ENCODE measurements at regions not wholly inside any gene's neighbourhood (a gene's known extent, or its start where the extent isn't known, plus 50 kb on each side); places are given as distances from the start of the nearest gene placed in this dataset.

GRCh38 chr5:26563979-26564378 lies 474.4 kb downstream of the CDH9 start:
- Histone ChIP-seq H3K4me3 (ENCODE audit: low read length in 2 of 2) (no peak overlapping the region), H3K27me3 (ENCODE audit: control insufficient read depth in 1 of 2, insufficient read depth in 2 of 2, low read length in 2 of 2) (no peaks in the 10 kb centered on the region), H3K9me3 (ENCODE audit: control insufficient read depth in 2 of 2, low read length in 2 of 2) (peaks cover 0 to 6% of the 10 kb centered on the region in 2 donors), H3K4me1 (ENCODE audit: control insufficient read depth, insufficient read depth, low read length) (no peaks in the 10 kb centered on the region), H3K9ac (ENCODE audit: low read length in 2 of 2) (no peak overlapping the region), H3K36me3 (ENCODE audit: control insufficient read depth in 2 of 2, insufficient read depth in 2 of 2, low read length in 2 of 2) (no peaks in the 10 kb centered on the region), H3K27ac (ENCODE audit: low read length) (no peak overlapping the region)

GRCh38 chr5:26553079-26553478 lies 485.3 kb downstream of the CDH9 start:
- Histone ChIP-seq H3K36me3 (ENCODE audit: control insufficient read depth in 2 of 2, insufficient read depth in 2 of 2, low read length in 2 of 2) (no peaks in the 10 kb centered on the region), H3K27me3 (ENCODE audit: control insufficient read depth in 1 of 2, insufficient read depth in 2 of 2, low read length in 2 of 2) (no peaks in the 10 kb centered on the region), H3K4me3 (ENCODE audit: low read length in 2 of 2) (no peak overlapping the region), H3K9ac (ENCODE audit: low read length in 2 of 2) (no peak overlapping the region), H3K9me3 (ENCODE audit: control insufficient read depth in 2 of 2, low read length in 2 of 2) (no peaks in the 10 kb centered on the region), H3K27ac (ENCODE audit: low read length) (no peak overlapping the region), H3K4me1 (ENCODE audit: control insufficient read depth, insufficient read depth, low read length) (no peaks in the 10 kb centered on the region)

GRCh38 chr5:26543987-26544386 lies 494.4 kb downstream of the CDH9 start:
- Histone ChIP-seq H3K4me3 (ENCODE audit: low read length in 2 of 2) (no peak overlapping the region), H3K27ac (ENCODE audit: low read length) (no peak overlapping the region), H3K9ac (ENCODE audit: low read length in 2 of 2) (no peak overlapping the region), H3K9me3 (ENCODE audit: control insufficient read depth in 2 of 2, low read length in 2 of 2) (peaks cover 0 to 3% of the 10 kb centered on the region in 2 donors), H3K4me1 (ENCODE audit: control insufficient read depth, insufficient read depth, low read length) (no peaks in the 10 kb centered on the region), H3K27me3 (ENCODE audit: control insufficient read depth in 1 of 2, insufficient read depth in 2 of 2, low read length in 2 of 2) (no peaks in the 10 kb centered on the region), H3K36me3 (ENCODE audit: control insufficient read depth in 2 of 2, insufficient read depth in 2 of 2, low read length in 2 of 2) (no peaks in the 10 kb centered on the region)

GRCh38 chr5:26538226-26538625 lies 500.2 kb downstream of the CDH9 start:
- Histone ChIP-seq H3K27ac (ENCODE audit: low read length) (no peak overlapping the region), H3K27me3 (ENCODE audit: control insufficient read depth in 1 of 2, insufficient read depth in 2 of 2, low read length in 2 of 2) (no peaks in the 10 kb centered on the region), H3K9me3 (ENCODE audit: control insufficient read depth in 2 of 2, low read length in 2 of 2) (peaks cover 0 to 3% of the 10 kb centered on the region in 2 donors), H3K4me3 (ENCODE audit: low read length in 2 of 2) (no peak overlapping the region), H3K9ac (ENCODE audit: low read length in 2 of 2) (no peak overlapping the region), H3K4me1 (ENCODE audit: control insufficient read depth, insufficient read depth, low read length) (no peaks in the 10 kb centered on the region), H3K36me3 (ENCODE audit: control insufficient read depth in 2 of 2, insufficient read depth in 2 of 2, low read length in 2 of 2) (no peaks in the 10 kb centered on the region)

- Histone ChIP-seq H3K27me3 (ENCODE audit: control insufficient read depth in 1 of 2, insufficient read depth in 2 of 2, low read length in 2 of 2) (no peaks in the 10 kb centered on the region), H3K36me3 (ENCODE audit: control insufficient read depth in 2 of 2, insufficient read depth in 2 of 2, low read length in 2 of 2) (no peaks in the 10 kb centered on the region), H3K4me1 (ENCODE audit: control insufficient read depth, insufficient read depth, low read length) (no peaks in the 10 kb centered on the region), H3K4me3 (ENCODE audit: low read length in 2 of 2) (no peak overlapping the region), H3K27ac (ENCODE audit: low read length) (no peak overlapping the region), H3K9me3 (ENCODE audit: control insufficient read depth in 2 of 2, low read length in 2 of 2) (no peaks in the 10 kb centered on the region), H3K9ac (ENCODE audit: low read length in 2 of 2) (no peak overlapping the region)
Measured at GRCh38 chr5:26535215-26535614, 503.2 kb downstream of the CDH9 start.

- H3K9ac ChIP-seq (ENCODE audit: low read length in 2 of 2): no peak overlapping the region
- no peaks in the 10 kb centered on the region for H3K36me3 ChIP-seq (ENCODE audit: control insufficient read depth in 2 of 2, insufficient read depth in 2 of 2, low read length in 2 of 2)
- no peaks in the 10 kb centered on the region for H3K27me3 ChIP-seq (ENCODE audit: control insufficient read depth in 1 of 2, insufficient read depth in 2 of 2, low read length in 2 of 2)
- H3K4me1 ChIP-seq (ENCODE audit: control insufficient read depth, insufficient read depth, low read length): no peaks in the 10 kb centered on the region
- H3K9me3 ChIP-seq (ENCODE audit: control insufficient read depth in 2 of 2, low read length in 2 of 2): no peaks in the 10 kb centered on the region
- no peak overlapping the region for H3K27ac ChIP-seq (ENCODE audit: low read length)
- no peak overlapping the region for H3K4me3 ChIP-seq (ENCODE audit: low read length in 2 of 2)
Measured at GRCh38 chr5:26530305-26530704, 508.1 kb downstream of the CDH9 start.

- Histone ChIP-seq H3K27me3 (ENCODE audit: control insufficient read depth in 1 of 2, insufficient read depth in 2 of 2, low read length in 2 of 2) (no peaks in the 10 kb centered on the region), H3K4me3 (ENCODE audit: low read length in 2 of 2) (no peak overlapping the region), H3K9me3 (ENCODE audit: control insufficient read depth in 2 of 2, low read length in 2 of 2) (no peaks in the 10 kb centered on the region), H3K4me1 (ENCODE audit: control insufficient read depth, insufficient read depth, low read length) (no peaks in the 10 kb centered on the region), H3K9ac (ENCODE audit: low read length in 2 of 2) (no peak overlapping the region), H3K27ac (ENCODE audit: low read length) (no peak overlapping the region), H3K36me3 (ENCODE audit: control insufficient read depth in 2 of 2, insufficient read depth in 2 of 2, low read length in 2 of 2) (no peaks in the 10 kb centered on the region)
Measured at GRCh38 chr5:26519245-26519644, 519.1 kb downstream of the CDH9 start.

- Histone ChIP-seq H3K4me3 (ENCODE audit: low read length in 2 of 2) (no peak overlapping the region), H3K9ac (ENCODE audit: low read length in 2 of 2) (no peak overlapping the region), H3K4me1 (ENCODE audit: control insufficient read depth, insufficient read depth, low read length) (no peaks in the 10 kb centered on the region), H3K27me3 (ENCODE audit: control insufficient read depth in 1 of 2, insufficient read depth in 2 of 2, low read length in 2 of 2) (no peaks in the 10 kb centered on the region), H3K36me3 (ENCODE audit: control insufficient read depth in 2 of 2, insufficient read depth in 2 of 2, low read length in 2 of 2) (no peaks in the 10 kb centered on the region), H3K9me3 (ENCODE audit: control insufficient read depth in 2 of 2, low read length in 2 of 2) (no peaks in the 10 kb centered on the region), H3K27ac (ENCODE audit: low read length) (no peak overlapping the region)
Measured at GRCh38 chr5:26518065-26518464, 520.3 kb downstream of the CDH9 start.

- no peak overlapping the region for H3K9ac ChIP-seq (ENCODE audit: low read length in 2 of 2)
Measured at GRCh38 chr5:26498972-26499371, 539.4 kb downstream of the CDH9 start.

GRCh38 chr5:26495437-26495836 lies 542.9 kb downstream of the CDH9 start:
- Histone ChIP-seq H3K4me3 (ENCODE audit: low read length in 2 of 2) (no peak overlapping the region), H3K9me3 (ENCODE audit: control insufficient read depth in 2 of 2, low read length in 2 of 2) (peaks cover 0 to 5% of the 10 kb centered on the region in 2 donors), H3K9ac (ENCODE audit: low read length in 2 of 2) (no peak overlapping the region), H3K36me3 (ENCODE audit: control insufficient read depth in 2 of 2, insufficient read depth in 2 of 2, low read length in 2 of 2) (no peaks in the 10 kb centered on the region), H3K27me3 (ENCODE audit: control insufficient read depth in 1 of 2, insufficient read depth in 2 of 2, low read length in 2 of 2) (no peaks in the 10 kb centered on the region), H3K4me1 (ENCODE audit: control insufficient read depth, insufficient read depth, low read length) (no peaks in the 10 kb centered on the region), H3K27ac (ENCODE audit: low read length) (no peak overlapping the region)

More at GRCh38 chr5:26498972-26499371, 539.4 kb downstream of the CDH9 start:
- Histone ChIP-seq H3K27me3 (ENCODE audit: control insufficient read depth in 1 of 2, insufficient read depth in 2 of 2, low read length in 2 of 2) (no peaks in the 10 kb centered on the region), H3K27ac (ENCODE audit: low read length) (no peak overlapping the region), H3K4me1 (ENCODE audit: control insufficient read depth, insufficient read depth, low read length) (no peaks in the 10 kb centered on the region), H3K9me3 (ENCODE audit: control insufficient read depth in 2 of 2, low read length in 2 of 2) (no peaks in the 10 kb centered on the region), H3K4me3 (ENCODE audit: low read length in 2 of 2) (no peak overlapping the region), H3K36me3 (ENCODE audit: control insufficient read depth in 2 of 2, insufficient read depth in 2 of 2, low read length in 2 of 2) (no peaks in the 10 kb centered on the region)

GRCh38 chr5:26492906-26493459 lies 545.4 kb downstream of the CDH9 start:
- Histone ChIP-seq H3K4me1 (ENCODE audit: control insufficient read depth, insufficient read depth, low read length) (no peaks in the 10 kb centered on the region), H3K27me3 (ENCODE audit: control insufficient read depth in 1 of 2, insufficient read depth in 2 of 2, low read length in 2 of 2) (no peaks in the 10 kb centered on the region), H3K36me3 (ENCODE audit: control insufficient read depth in 2 of 2, insufficient read depth in 2 of 2, low read length in 2 of 2) (no peaks in the 10 kb centered on the region), H3K9ac (ENCODE audit: low read length in 2 of 2) (no peak overlapping the region), H3K9me3 (ENCODE audit: control insufficient read depth in 2 of 2, low read length in 2 of 2) (peaks cover 0 to 5% of the 10 kb centered on the region in 2 donors), H3K4me3 (ENCODE audit: low read length in 2 of 2) (no peak overlapping the region), H3K27ac (ENCODE audit: low read length) (no peak overlapping the region)

All from stomach smooth muscle (tissue), 2 donors.